AG04449 (cell line): ENCODE measurements at regions not wholly inside any gene's neighbourhood (a gene's known extent, or its start where the extent isn't known, plus 50 kb on each side); places are given as distances from the start of the nearest gene placed in this dataset.

ENCODE experiments used
- CTCF ChIA-PET: fragments of 350-600 bp; formaldehyde crosslinking; extraction: SDS; loops from one replicate; lab custom pipeline; 2021; ENCODE audit warnings: antibody characterized with exemption; lab: Yijun Ruan, JAX
- POLR2A ChIA-PET: fragments of 400-600, 350-600 bp; formaldehyde crosslinking; extraction: SDS; loops from one replicate; lab custom pipeline; 2020; ENCODE audit warnings: antibody characterized with exemption, inconsistent platforms; lab: Yijun Ruan, JAX
- DNase-seq: peaks from one replicate; pipeline ENCODE4 v3.0.0-alpha.2; 2010; ENCODE audit warnings: low read depth, low spot score
- H3K4me3 ChIP-seq: 2 replicates; pipeline ENCODE4 v1.5.1; 2011; ENCODE audit warnings: low read depth, mild to moderate bottlenecking, control low read depth, low read length
- CTCF ChIP-seq: IDR thresholded peaks from one replicate; pipeline ENCODE4 v1.5.1; 2011; ENCODE audit warnings: mild to moderate bottlenecking, moderate library complexity, low read length, control low read depth, inconsistent platforms; ENCODE audit not compliant: insufficient read depth; ENCODE audit errors: missing control alignments

- no peak for TF ChIP-seq CTCF
- ChIA-PET CTCF (no interaction called here), POLR2A (no interaction called here)
- H3K4me3 ChIP-seq = no peak overlapping the region
- DNase-seq = no peak
These were observed 141.4 kb upstream of the SLC6A11 start for GRCh38 chr3:10674578-10674977.

GRCh38 chr3:10676905-10677304, 139.1 kb upstream of the SLC6A11 start:
- no peak overlapping the region for H3K4me3 ChIP-seq
- DNase-seq = no peak
- ChIA-PET POLR2A (no interaction called here), CTCF (no interaction called here)
- TF ChIP-seq CTCF = no peak

- no peak for DNase-seq
- POLR2A ChIA-PET = no interaction called here
- H3K4me3 ChIP-seq = no peak overlapping the region
- TF ChIP-seq CTCF = no peak
- CTCF ChIA-PET = no interaction called here
These were observed 137.1 kb upstream of the SLC6A11 start for GRCh38 chr3:10678796-10679376.

- H3K4me3 ChIP-seq = no peak overlapping the region
- DNase-seq = no peak
- TF ChIP-seq CTCF = no peak
- ChIA-PET POLR2A (no interaction called here), CTCF (no interaction called here)
These were observed 135.2 kb upstream of the SLC6A11 start for GRCh38 chr3:10680796-10681195.

GRCh38 chr3:10682692-10683091, 133.3 kb upstream of the SLC6A11 start:
- POLR2A ChIA-PET = no interaction called here

GRCh38 chr3:10683106-10683505, 132.9 kb upstream of the SLC6A11 start:
- no peak for DNase-seq
- POLR2A ChIA-PET = no interaction called here
- TF ChIP-seq CTCF = no peak
- CTCF ChIA-PET = no interaction called here
- H3K4me3 ChIP-seq = no peak overlapping the region

More at GRCh38 chr3:10682692-10683091, 133.3 kb upstream of the SLC6A11 start:
- TF ChIP-seq CTCF = no peak
- CTCF ChIA-PET = no interaction called here
- H3K4me3 ChIP-seq = no peak overlapping the region
- DNase-seq = no peak
